ENCODE measurements at regions not wholly inside any gene's neighbourhood (a gene's known extent, or its start where the extent isn't known, plus 50 kb on each side); places are given as distances from the start of the nearest gene placed in this dataset.

GRCh38 chr6:74976026-74976425 is 229.8 kb downstream of the COL12A1 start:
- TF ChIP-seq, protein P1, sequence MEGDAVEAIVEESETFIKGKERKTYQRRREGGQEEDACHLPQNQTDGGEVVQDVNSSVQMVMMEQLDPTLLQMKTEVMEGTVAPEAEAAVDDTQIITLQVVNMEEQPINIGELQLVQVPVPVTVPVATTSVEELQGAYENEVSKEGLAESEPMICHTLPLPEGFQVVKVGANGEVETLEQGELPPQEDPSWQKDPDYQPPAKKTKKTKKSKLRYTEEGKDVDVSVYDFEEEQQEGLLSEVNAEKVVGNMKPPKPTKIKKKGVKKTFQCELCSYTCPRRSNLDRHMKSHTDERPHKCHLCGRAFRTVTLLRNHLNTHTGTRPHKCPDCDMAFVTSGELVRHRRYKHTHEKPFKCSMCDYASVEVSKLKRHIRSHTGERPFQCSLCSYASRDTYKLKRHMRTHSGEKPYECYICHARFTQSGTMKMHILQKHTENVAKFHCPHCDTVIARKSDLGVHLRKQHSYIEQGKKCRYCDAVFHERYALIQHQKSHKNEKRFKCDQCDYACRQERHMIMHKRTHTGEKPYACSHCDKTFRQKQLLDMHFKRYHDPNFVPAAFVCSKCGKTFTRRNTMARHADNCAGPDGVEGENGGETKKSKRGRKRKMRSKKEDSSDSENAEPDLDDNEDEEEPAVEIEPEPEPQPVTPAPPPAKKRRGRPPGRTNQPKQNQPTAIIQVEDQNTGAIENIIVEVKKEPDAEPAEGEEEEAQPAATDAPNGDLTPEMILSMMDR (IDR thresholded peaks at IDR 0.05; ENCODE audit: control extremely low read depth, extremely low read depth, low read depth, missing control alignments) = no peak
- ChIA-PET POLR2A (no interaction called here), CTCF (interaction anchor here (0.9 to 1.2 kb wide), 2 partner anchors 10 to 13 kb away, joined by 3 read pairs; no protein-coding TSS in a partner anchor)
- DNase-seq (ENCODE audit: extremely low spot score) = no peak

DNA sequence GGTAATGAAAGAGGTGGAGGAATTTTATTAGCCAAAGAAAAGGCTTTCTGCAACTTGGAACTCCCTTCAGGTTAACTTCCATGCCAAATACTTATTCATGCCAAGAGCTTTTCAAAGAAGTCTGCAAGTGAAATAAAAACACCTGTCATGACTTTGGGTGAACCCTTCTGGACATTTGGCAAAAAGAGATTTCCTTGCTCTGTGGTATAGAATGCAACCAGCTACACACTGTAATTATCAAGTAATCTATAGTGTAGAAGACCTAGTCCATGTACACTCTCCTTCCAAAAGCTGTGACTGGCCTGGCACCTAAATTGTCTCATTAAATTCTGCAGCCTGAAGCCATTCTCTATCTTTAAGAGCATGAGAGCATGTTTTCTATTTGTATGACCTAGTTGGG is 232.3 kb downstream of the COL12A1 start:
- DNase-seq (ENCODE audit: extremely low spot score) = no peak
- ChIA-PET POLR2A (no interaction called here), CTCF (interaction anchor here (0.8 to 2.1 kb wide), 4 partner anchors 16 to 34 kb away, joined by 3 to 6 read pairs (median 4); no protein-coding TSS in a partner anchor)
- TF ChIP-seq, protein P1 (IDR thresholded peaks at IDR 0.05; ENCODE audit: control extremely low read depth, extremely low read depth, low read depth, missing control alignments) = no peak

DNA sequence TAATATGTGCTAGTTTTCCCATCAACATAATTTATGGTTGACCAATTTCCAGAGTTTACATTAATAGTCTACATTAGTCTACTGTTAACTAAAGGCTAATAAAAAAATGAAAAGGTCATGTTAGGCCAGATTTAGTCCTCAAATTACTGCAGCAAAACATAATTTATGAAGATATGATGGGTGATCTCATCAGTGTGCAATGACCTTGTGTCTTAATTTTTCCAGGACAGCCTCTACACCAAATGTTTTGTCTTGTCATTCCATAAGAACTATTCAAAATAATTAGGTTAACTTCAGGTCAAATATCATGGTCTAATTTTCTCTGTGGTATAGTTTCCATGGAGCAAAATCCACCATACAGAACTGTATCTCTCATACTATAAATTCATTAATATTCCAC is 234.2 kb downstream of the COL12A1 start:
- no peak for DNase-seq (ENCODE audit: extremely low spot score)
- ChIA-PET POLR2A (no interaction called here), CTCF (interaction anchor here (1.1 kb wide), 1 partner anchor 31 kb away, joined by 3 read pairs; no protein-coding TSS in a partner anchor)
- TF ChIP-seq, protein P1 (IDR thresholded peaks at IDR 0.05; ENCODE audit: control extremely low read depth, extremely low read depth, low read depth, missing control alignments) = no peak

DNA sequence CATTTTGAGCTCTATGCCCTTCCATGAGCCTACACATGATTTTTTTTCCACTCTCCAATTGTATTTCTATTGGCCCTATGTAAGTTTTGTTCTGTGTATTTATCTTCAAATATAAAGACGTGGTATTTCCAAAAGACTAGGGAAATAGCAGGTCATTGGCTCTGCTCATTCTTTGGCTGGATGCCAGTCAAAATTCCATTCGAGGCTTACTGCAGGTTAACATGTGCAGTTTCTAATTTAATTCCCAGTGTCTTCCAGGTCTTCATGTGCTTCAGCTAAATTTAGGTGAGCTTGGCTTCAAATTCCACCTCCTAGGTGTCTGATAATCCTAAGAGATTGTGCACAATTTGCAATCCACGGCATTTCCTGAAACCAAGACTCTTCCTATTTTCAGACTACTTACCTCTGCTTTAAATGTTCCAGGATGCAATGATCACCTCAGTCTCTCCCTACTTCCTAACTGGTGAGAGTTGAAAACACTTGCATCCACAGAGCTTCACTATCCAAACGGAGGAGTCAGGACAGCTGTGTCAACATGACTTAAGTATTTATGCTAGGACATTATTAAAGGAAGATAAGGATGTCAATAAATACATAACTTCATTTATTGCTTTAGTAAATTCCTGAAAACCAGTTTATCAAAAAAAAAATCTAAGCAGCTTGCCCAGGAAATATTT is 236.1 kb downstream of the COL12A1 start:
- TF ChIP-seq, protein P1 (IDR thresholded peaks at IDR 0.05; ENCODE audit: control extremely low read depth, extremely low read depth, low read depth, missing control alignments) = no peak
- CTCF ChIA-PET = interaction anchor here (1.3 kb wide), 1 partner anchor 32 kb away, joined by 3 read pairs; no protein-coding TSS in a partner anchor
- no peak for DNase-seq (ENCODE audit: extremely low spot score)
- POLR2A ChIA-PET = no interaction called here

GRCh38 chr6:74967821-74968220 is 238.0 kb downstream of the COL12A1 start:
- CTCF ChIA-PET = no interaction called here
- no peak for DNase-seq (ENCODE audit: extremely low spot score)
- TF ChIP-seq, protein P1 (IDR thresholded peaks at IDR 0.05; ENCODE audit: control extremely low read depth, extremely low read depth, low read depth, missing control alignments) = no peak
- POLR2A ChIA-PET = no interaction called here

- TF ChIP-seq, protein P1 (IDR thresholded peaks at IDR 0.05; ENCODE audit: control extremely low read depth, extremely low read depth, low read depth, missing control alignments) = no peak
- POLR2A ChIA-PET = no interaction called here
- CTCF ChIA-PET = interaction anchor here (1.4 kb wide), 1 partner anchor 348 kb away, joined by 3 read pairs; no protein-coding TSS in a partner anchor
- no peak for DNase-seq (ENCODE audit: extremely low spot score)
Observed at GRCh38 chr6:74966712-74967111, 239.1 kb downstream of the COL12A1 start.

Data from GM10248 (cell line).